Renal pelvis (tissue), 1 donor: ENCODE measurements at regions not wholly inside any gene's neighbourhood (a gene's known extent, or its start where the extent isn't known, plus 50 kb on each side); places are given as distances from the start of the nearest gene placed in this dataset.

Experiments used
- DNase-seq: peaks from one replicate; pipeline ENCODE4 v3.0.0-alpha.2; 2013

DNA sequence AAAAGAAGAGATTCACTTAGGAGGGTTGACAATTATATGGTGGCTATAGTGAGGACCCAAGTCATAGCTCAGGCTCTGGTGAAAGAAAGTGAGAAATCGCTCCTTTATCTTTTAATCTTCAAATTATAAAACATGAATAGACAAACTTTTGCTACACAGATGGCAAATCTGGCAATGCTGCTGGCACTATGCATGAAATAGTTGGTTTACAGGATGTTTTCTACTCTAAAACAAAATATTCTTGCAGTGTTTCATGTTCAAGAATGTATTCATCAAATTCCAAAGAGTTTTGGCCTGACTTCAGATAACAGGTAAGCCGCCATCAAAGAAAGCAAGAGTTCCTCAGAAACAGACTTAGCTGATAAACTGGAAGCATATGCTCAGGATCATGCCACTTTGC, 801.2 kb downstream of the C4orf33 start:
- DNase-seq = no peak

DNA sequence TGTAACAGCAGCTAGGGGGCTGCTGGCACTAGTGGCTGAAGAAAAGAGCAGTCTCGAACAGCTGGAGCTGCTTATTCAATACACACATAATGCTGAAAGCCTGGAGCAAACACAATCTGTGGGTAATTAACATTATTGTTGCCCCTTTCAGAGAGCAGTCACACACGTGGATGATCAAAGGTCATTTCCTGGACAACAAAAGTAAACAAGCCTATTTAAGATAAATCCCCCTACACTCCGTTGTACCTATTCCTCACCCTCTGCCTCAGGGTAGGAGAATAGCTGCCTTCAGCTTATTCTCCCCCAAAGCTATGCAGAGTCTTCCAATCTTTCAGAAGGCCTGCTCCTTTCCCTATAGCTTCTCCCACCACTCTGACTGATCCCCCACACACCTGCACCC, 803.9 kb downstream of the C4orf33 start:
- DNase-seq = no peak

DNA sequence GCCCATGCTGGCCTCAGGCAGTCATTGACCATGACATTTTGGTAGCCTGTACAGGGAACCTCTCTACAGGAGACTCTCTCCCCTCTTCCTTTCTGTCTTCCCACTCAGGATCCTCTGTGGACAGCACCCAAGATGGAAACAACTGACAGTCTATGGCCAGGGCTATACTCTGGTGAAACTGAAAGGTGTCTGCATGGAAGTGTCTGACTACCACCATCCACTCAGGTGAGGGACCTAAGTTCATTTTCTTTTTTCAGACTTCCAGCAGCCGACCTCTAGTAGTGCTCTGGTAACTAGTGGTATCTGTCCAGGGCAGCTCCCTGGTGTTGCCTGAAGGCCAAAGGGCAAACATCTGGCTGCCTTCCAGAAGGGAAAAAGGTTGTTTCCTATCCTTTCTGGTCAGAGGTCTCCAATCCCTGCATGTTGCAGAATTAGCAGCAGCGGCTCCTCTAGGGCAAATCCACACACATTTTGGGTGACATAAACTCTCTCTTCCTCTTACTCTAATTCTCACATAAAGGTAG, 804.5 kb downstream of the C4orf33 start:
- no peak for DNase-seq

DNA sequence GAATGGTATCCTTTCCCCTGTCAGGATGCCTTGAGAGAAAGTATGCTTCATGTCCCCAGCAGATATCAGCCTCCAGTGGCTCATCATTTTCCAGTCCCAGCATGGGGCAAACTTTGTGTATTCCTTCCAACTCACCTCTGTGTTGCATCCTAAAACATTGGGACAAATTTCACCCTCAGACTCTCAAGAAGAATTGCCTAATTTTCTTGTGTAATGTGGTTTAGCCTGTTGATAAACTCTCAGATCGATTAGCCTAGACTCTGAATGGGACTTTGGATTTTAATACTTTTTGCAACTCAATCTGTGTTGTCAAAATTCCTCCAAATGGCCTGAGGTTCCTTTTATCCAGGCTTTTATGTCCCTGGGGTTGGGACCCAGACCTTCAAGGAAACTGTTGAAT, 805.3 kb downstream of the C4orf33 start:
- DNase-seq = no peak

DNA sequence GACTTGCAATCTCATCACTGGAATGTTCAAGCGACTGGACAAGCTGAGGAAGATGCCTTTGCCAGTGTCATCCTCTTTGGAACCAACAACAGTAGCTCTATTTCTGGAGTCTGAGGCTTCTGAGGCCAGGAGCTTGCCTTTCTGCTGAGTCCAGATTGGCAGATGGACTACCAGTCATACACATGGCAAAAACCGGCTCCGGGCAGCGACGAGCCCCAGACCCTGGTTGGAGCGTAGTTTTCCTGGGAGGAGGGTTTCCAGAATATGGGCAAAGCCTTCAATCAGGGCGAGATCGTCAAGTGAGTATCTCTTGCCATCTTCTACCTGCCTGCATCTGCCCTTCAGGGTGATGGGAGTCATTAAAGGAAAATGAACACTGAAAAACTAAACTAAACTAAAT, 807.9 kb downstream of the C4orf33 start:
- no peak for DNase-seq

DNA sequence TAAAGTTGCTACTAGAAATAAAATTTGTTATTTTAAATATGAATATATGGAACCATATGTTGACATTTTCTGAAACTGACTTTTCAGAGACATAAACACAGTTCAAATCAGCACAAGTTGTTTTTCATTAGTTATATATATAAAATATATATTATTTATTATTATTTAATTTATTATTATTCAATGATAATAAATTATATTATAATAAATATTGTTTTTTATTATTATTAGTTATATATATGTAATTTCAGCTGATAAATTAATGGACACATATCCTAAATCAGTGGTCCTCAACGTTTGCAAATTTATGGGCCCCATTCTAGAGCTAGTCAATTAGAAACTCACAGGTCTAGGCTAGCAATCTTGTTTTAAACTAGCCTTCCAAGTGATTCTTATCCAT, 809.3 kb downstream of the C4orf33 start:
- no peak for DNase-seq

DNA sequence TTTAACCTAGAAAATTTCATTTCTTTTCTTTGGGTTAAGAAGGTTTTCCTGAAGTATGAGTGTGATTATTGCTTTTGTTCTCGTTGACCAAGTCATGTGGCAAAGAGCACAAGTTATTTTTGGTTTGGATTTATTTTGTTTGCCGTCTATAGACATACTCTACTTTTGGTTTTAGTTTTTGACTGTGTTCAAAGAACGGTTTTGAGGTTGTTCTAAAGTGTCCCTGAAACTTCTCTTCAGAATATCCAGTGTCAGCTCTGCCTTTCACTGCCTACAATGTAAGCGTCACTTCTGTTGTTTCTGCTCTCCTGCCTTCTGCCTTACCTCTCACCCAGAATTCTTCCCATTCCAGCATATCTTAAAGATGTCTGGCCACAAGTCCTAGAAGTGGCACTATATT, 812.2 kb downstream of the C4orf33 start:
- DNase-seq = no peak

DNA sequence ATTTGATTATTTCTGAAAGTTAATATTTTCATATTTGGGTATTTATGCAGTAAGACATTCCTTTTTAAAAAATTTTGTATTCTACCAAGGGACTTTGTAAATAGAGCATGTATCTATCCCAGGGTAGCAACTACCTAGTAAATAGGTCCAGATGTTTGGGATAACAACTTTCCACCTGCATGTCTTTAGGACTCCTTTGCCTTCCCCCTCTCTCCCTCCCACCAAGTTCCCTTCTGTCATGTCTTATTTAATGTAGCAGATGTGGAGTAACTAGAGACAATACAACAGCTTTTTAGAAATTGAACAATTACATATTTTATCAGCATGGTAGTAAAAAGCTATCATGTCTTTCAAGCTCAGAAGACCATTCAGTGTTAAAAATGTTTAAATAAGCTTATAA, 821.0 kb downstream of the C4orf33 start:
- DNase-seq = no peak

DNA sequence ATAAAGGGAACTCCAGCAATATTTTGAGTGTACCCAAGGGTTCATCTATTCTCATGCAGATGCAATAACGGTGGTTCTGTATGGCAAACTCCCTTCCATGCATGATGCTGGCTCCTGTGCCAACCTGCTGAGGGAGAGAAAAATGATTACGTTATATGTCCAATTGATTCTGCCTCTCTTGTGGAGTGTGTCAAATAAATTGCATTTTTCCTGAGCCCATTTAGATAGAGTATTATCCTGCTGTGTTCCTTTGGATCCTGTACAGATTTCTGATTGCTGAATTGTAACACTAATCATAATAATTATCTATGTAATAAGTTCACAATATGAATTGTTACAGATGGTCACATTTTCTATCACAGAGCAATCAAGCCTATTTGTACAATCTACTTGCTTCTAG, 821.7 kb downstream of the C4orf33 start:
- no peak for DNase-seq

DNA sequence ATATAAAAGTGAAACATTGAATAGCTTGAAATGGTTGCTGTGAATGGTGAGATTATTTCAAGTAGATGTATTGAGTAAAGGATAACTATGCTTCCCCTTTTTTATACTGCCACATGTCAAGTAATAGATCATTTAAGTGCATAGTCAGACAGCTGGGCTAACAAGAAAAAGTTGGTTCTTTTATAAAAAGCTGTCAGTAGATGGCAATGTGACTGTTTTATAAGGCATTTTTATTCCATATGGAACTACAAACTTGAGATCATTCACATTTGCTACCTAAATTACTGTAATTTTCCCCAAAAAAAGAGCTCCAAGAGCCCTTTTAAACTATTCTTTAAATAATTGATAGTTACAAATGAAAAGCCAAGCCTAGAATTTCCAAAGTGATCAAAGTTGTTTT, 831.0 kb downstream of the C4orf33 start:
- DNase-seq = no peak

DNA sequence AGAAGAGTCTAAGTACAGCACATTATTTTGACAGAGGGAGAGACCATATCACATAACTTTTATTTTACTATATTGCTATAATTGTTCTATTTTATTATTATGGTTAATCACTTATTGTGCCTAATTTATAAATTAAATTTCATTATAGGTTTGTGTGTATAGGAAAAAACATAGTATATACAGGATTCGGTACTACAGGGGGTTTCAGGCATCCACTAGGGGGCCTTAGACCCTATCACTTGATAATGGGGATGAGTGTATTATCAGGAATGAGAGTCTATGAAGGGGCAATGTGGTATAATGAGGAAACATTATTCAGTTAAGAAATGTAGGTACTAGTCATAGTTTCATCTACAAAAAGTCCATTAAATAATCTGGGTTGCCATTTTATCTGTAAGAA, 833.1 kb downstream of the C4orf33 start:
- no peak for DNase-seq

DNA sequence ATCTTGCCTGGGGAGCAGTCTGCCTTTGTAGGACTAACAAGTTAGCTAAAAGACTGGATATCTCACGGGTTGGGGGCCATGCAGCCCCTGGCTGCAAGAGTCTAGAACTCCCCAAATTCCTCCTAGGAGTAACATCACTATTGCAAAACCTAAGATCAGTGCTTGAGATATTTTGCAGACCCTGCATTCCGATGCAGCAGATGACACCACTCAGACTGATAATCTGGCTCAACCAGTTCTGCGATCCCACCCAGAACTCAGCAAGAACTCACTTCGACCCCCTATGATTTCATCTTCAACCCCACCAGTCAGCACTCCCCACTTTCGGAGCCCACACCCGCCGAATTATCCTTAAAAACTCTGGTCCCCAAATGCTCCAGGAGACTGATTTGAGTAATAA, 834.0 kb downstream of the C4orf33 start:
- no peak for DNase-seq

DNA sequence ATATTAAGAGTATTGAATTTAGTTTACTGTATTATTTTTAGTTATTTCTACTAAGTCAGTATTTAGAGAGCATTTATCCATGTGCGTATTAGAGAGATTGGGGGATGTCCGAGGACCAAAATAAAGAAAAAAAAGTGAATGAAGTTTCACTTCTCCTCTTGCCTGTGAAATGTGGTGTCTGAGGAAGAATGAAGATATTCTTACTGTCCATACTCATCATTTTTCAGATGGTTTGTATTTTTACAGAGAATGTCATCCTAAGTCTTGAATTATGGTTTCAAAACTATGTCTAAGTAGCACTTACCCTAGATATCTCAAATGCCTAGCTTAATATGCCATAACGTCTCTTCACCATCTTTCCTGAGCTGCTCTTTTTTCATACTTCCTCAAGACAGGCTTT, 854.3 kb downstream of the C4orf33 start:
- DNase-seq = no peak

DNA sequence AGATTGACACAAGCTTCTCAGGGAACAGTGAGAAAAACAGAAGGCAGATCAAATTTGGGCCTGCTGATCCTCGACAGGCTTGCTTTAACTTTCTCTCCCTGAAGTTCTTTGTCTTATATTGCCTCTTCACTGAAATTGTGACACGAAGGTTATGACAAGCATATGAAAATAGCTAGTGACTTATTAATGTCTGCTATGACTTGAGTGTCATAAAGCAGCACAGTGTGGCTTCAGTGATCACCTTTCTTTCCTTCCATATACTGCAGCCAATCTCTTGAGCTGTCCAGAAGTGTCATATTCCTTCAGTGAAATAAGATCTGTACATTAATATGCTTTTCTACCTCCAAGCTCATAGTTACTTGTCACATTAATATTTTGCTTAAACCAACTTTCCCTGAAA, 870.2 kb downstream of the C4orf33 start:
- DNase-seq = no peak

DNA sequence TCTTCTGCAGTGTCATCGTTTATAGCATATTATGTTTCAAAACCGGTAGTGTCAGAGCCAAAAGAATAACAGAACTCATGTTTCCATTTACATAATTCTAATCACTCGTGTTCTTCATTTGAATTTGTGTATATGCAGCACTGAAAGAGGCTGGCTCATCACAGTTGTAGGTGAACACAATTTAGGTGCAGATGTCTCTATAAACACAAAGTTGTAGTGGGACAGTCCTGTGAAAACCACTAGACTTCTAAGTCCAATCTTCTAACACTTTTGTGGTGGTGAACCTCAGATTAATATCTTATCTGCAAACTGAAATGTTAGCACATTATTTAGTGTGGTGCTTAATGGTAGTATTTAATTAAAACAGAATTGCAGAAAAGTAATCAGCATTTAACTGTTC, 872.4 kb downstream of the C4orf33 start:
- DNase-seq = no peak

DNA sequence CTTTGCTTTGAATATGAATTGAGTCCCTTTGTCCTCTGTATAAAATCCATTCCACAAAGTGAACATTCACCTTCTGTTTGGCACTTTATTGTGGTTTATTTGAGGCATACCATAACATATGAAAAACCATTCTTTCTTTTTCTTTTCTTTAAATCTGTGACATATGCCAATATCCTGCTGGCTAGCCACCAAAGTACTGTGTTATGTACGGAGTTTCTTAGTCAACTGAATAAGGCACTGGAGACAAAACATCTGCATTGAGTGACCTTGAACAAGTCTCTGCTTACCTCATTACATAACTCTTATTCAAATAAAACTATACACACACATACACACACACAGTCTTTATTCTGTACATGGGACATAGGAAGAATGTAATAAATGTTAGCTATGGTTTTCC, 872.8 kb downstream of the C4orf33 start:
- DNase-seq = no peak

DNA sequence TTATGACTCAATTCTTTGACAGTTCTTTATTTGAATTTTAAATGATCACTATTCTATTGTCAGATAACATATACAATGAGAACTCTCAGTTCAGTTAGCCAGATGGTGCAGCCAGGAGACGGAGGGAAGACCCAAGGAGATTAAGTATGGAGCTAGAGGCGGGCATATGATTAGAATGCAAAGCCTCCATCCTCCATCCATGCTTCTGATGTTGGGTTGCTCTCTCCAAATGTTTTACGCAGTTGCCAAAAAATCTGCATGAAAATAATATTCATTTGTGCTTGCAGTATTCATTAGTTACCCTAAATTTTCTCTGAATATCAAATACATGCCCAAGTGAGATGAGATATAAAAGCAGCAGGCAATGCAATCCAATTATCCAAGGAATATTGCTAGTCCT, 874.8 kb downstream of the C4orf33 start:
- DNase-seq = no peak

DNA sequence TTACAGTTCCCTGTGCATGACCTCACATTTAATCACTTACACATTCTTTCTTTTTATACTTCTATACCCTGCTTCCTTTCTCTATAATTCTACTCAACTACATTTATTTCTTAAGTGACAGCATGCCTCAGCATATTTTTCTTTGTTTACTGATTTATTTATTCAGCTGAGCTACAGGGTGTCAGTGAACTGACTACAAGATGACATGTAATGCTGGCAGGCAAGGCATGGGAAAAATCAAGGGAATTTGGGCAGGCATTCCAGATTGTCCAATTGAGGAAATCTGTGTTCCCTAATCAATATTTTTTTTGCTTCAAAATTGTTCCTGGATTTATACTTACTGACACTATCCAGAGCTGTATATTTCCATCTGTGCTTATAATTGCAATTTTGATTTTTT, 875.5 kb downstream of the C4orf33 start:
- DNase-seq = no peak

DNA sequence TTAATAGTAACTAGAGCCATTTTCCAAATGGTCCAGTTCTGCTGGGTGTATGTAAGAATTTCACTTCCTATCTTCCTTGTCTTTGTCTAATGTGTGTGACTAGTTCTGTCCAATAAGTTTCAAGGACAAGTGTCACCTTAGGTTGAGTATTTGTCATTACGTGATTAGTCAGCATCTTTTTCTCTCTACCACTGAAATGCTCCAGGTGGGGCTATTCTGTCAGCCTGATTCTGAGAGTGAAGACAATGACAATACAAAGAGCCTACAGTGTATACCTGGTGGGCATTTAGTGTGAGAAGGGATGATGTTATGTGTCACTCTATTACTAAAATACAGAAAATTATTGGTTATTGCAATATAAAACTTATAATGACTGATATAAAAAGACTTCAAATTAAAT, 876.3 kb downstream of the C4orf33 start:
- DNase-seq = no peak

DNA sequence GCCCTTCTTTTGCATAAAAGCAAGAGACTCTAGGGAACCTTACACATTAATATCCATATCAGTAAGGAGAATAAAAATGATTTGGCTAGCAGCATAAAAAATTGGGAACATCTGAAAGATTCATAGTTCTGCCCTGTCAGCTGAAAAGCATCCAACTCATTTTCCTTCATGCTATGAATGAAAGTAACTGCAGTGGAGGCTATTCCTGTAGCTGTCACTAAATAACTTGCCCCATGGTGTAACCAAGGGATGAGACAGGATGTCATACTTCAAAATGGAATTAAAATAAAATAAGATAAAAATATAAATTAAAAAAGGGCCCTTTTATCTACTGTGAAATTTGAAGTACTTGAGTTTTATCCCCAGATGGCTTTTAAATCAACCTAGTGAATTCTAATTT, 878.8 kb downstream of the C4orf33 start:
- no peak for DNase-seq

DNA sequence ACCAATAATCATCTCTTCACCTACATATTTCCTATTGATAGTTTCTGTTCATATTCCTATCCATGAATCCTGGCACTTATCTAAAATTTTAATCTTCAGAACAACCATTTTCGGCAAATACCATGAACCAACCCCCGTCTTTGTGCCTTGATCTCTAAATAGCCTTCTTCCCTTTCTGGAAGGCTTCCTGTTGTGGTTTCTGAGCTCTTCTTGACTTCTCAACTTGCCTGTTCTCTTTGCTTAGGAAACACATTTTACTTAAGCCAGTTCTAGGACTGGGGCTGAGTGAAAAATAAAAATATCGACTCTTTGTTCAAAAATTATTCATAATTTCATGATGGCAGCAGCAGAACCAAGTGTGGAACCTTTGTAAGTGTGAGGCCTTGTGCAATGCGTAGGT, 882.4 kb downstream of the C4orf33 start:
- DNase-seq = no peak

DNA sequence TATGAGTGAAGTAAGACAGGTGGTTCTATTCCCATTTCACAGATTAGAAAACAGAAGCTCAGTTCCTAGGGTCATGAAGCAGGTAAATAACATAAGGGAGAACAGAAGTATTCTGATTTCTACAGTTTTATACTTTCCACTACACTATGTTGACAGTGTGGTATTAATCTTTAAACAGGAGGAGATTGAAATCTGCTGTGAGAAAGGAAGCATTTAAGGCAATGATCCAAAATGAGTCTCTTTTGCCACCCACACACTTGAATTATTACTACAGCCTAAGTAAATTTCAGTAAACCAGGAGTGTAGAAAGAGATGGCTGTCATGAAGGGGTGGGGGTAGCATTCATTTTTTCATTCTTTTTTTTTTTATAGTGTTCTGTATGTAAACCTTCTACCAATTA, 893.0 kb downstream of the C4orf33 start:
- no peak for DNase-seq

DNA sequence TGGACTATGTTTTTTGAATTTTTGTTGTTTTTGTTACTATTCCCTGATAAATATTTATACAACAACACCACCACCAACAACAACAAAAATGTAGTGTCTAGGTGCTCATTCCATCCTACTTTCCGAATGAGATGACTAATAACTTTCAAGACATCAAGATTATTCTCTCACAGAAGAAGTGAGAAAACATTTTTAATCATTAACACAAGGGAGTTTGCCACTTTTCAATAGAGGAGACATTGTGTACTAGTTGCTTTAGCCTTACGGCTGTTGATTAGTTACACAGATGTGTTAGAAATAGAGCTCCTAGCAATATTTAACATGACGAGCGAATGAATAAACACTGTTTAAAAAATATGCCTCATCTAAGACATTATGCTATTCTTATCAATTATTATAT, 898.8 kb downstream of the C4orf33 start:
- no peak for DNase-seq

DNA sequence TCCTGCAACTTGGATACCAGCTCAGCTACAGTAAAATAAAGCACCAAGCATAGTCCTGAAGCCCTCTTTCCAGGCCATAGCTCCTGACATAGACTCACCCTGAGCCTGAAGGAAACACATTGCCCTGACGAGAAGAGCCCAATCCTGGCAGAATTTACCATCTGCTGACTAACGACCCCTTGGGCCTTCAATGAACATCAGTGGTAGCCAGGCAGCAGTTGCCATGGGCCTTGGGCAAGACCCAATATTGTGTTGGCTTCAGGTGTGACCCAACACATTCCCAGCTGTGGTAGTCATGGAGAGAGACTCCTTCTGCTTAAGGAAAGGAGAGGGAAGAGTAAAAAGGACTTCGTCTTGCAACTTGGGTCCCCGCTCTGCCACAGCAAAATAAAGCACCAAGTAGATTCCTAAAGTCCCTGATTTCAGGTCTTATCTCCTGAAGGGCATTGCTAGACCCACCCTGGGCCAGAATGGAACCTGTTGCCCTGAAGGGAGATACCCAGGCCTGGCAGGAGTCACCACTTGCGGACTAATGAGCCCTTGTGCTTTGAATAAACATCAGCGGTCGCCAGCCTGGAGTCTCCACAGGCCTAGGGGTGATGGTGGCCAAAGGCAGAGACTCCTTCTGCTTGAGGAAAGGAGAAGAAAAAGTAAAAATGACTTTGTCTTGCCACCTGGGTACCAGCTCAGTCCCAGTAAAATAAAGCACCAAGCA, 902.6 kb downstream of the C4orf33 start:
- no peak for DNase-seq

DNA sequence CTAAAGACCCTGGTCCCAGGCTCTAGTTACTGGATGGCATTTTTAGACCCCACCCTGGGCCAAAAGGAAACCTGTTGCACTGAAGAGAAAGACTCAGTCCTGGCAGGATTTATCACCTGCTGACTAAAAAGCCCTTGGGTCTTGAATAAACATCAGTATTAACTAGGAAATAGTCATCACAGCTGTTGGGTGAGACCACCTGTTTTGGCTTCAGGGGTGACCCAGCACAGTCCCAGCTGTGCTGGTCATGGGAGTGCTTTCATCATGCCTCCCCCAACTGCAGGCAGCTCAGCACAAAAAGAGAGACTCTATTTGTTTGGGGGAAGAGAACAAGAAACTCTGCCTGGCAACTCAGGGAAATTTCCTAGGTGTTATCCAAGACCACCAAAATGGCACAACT, 903.2 kb downstream of the C4orf33 start:
- DNase-seq = no peak
